Neural progenitor cell (in vitro differentiated cells): ENCODE measurements at regions not wholly inside any gene's neighbourhood (a gene's known extent, or its start where the extent isn't known, plus 50 kb on each side); places are given as distances from the start of the nearest gene placed in this dataset.
"Not testable (repeated sequence)": the region's sequence is repeated elsewhere in the genome, so short reads cannot be mapped to it uniquely, and the experiment has no call there.

ENCODE experiments used
- DNase-seq: peaks from one replicate; pipeline ENCODE4 v3.0.0-alpha.2; 2016; ENCODE audit warnings: low spot score
- H2AFZ ChIP-seq: fragments of 200-600 bp; sonication (generic); replicated peaks from 2 replicates; pipeline ENCODE4 v1.6.1; 2016; ENCODE audit warnings: antibody characterized with exemption
- H3F3A ChIP-seq: fragments of 200-600 bp; sonication (generic); 2 replicates; pipeline ENCODE4 v1.6.1; 2016; ENCODE audit warnings: antibody characterized with exemption, low read depth
- H3K27ac ChIP-seq: fragments of 200-600 bp; sonication (generic); 2 replicates; pipeline ENCODE4 v1.5.1; 2016; ENCODE audit warnings: mild to moderate bottlenecking
- H3K27me3 ChIP-seq: fragments of 200-600 bp; sonication (generic); 2 replicates; pipeline ENCODE4 v1.6.1; 2016; ENCODE audit warnings: mild to moderate bottlenecking, moderate library complexity
- H3K36me3 ChIP-seq: fragments of 200-600 bp; sonication (generic); 2 replicates; pipeline ENCODE4 v1.5.1; 2016
- H3K4me1 ChIP-seq: fragments of 200-600 bp; sonication (generic); 2 replicates; pipeline ENCODE4 v1.6.1; 2016; ENCODE audit warnings: mixed run types
- H3K4me2 ChIP-seq: fragments of 200-600 bp; sonication (generic); 2 replicates; pipeline ENCODE4 v1.6.1; 2016
- H3K4me3 ChIP-seq: fragments of 200-600 bp; sonication (generic); 2 replicates; pipeline ENCODE4 v1.5.1; 2016
- H3K79me2 ChIP-seq: fragments of 200-600 bp; sonication (generic); 2 replicates; pipeline ENCODE4 v1.6.1; 2016; ENCODE audit warnings: low read depth
- H3K9ac ChIP-seq: fragments of 200-600 bp; sonication (generic); 2 replicates; pipeline ENCODE4 v1.6.1; 2016
- H3K9me3 ChIP-seq: fragments of 200-600 bp; sonication (generic); 2 replicates; pipeline ENCODE4 v1.5.1; 2016; ENCODE audit warnings: low read depth
- H4K20me1 ChIP-seq: fragments of 200-600 bp; sonication (generic); 2 replicates; pipeline ENCODE4 v1.6.1; 2016; ENCODE audit warnings: low read depth
- H3K27ac Mint-ChIP-seq: 3 replicates; pipeline ENCODE4 v1.8.0; 2021; ENCODE audit warnings: mixed read lengths
- H3K27me3 Mint-ChIP-seq: 2 replicates; pipeline ENCODE4 v1.8.0; 2022; ENCODE audit warnings: low read depth, mild to moderate bottlenecking, inconsistent platforms, moderate library complexity, mixed read lengths; ENCODE audit not compliant: insufficient read depth
- H3K36me3 Mint-ChIP-seq: 3 replicates; pipeline ENCODE4 v1.8.0; 2021; ENCODE audit warnings: mixed read lengths
- H3K4me1 Mint-ChIP-seq: 3 replicates; pipeline ENCODE4 v1.8.0; 2021; ENCODE audit warnings: mixed read lengths
- H3K4me3 Mint-ChIP-seq: 3 replicates; pipeline ENCODE4 v1.8.0; 2021; ENCODE audit warnings: mild to moderate bottlenecking, moderate library complexity, mixed read lengths
- H3K9me3 Mint-ChIP-seq: 3 replicates; pipeline ENCODE4 v1.8.0; 2020; ENCODE audit warnings: mixed read lengths
- CTCF ChIP-seq: fragments of 200-600 bp; sonication (generic); IDR thresholded peaks from 2 replicates; pipeline ENCODE4 v1.5.1; 2017; ENCODE audit warnings: antibody characterized with exemption, mild to moderate bottlenecking
- EZH2 ChIP-seq: fragments of 200-600 bp; sonication (generic); IDR thresholded peaks from 2 replicates; pipeline ENCODE4 v1.6.1; 2017; ENCODE audit warnings: antibody characterized with exemption, mild to moderate bottlenecking, moderate library complexity
- EZH2phosphoT487 ChIP-seq: fragments of 200-600 bp; sonication (generic); IDR thresholded peaks from 2 replicates; pipeline ENCODE4 v1.6.1; 2017; ENCODE audit warnings: antibody characterized with exemption

DNA sequence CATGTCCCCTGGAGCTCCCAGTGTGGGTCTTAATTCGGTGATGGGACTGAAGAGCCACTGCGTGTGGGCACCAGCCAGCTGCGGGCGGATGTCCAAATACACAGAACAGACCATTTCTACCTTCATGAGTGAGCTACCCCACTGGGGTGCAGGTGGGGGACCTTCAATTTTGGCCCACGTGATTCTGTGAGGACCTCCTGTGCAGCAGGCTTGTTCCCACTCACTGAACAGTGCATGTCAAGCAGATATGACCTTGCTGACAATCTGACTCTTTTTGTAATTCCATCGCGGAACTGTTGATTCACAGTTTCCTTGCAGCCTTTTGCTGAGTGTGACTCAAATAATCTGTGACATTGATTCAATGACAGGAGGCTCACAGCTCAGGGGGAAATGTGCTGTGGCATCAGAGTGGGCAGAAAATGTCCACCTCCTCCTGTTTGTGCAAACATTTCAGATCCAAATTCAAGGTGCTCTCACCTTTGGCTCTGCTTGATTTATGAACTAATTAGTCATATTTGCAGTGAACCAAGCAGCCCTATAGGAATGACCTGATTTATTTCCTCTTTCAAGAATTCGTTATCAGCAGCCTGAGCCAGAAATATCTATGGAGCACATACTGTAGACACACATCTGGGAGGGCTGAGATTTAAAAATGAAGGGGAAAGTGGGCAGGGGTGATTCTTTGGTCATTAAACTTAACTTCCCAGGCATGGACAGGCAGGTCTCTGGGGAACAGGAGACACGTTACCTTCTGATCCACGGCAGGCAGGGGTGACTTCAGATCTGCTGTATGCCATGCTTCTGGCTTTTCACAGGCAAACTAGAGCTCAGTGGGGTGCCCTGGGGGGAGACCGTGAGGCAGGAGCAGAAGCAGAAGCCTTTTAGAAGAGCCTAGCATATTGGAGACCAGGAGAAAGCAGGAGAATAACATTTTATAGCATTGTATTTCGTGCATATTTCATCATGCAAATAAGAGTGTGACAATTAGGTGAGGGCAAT is 170.0 kb upstream of the KL start:
- no peaks in the 10 kb centered on the region for H3K79me2 ChIP-seq
- no peaks in the 10 kb centered on the region for H3K9me3 ChIP-seq
- H2AFZ ChIP-seq, result no peak overlapping the region
- H3F3A ChIP-seq, result no peaks in the 10 kb centered on the region
- no peaks in the 10 kb centered on the region for H4K20me1 ChIP-seq
- no peak overlapping the region for H3K4me3 ChIP-seq
- H3K36me3 Mint-ChIP-seq, result no peaks in the 10 kb centered on the region
- H3K9ac ChIP-seq, result no peak overlapping the region
- H3K27ac ChIP-seq, result no peak overlapping the region
- H3K9me3 Mint-ChIP-seq, result peaks cover 22% of the 10 kb centered on the region
- H3K4me2 ChIP-seq, result no peak overlapping the region
- H3K27me3 ChIP-seq, result no peaks in the 10 kb centered on the region
- peaks cover 12% of the 10 kb centered on the region for H3K4me1 ChIP-seq
- no peaks in the 10 kb centered on the region for H3K36me3 ChIP-seq
- H3K4me1 Mint-ChIP-seq, result peaks cover 24% of the 10 kb centered on the region
- DNase-seq, result no peak
- TF ChIP-seq EZH2 (no peak), EZH2phosphoT487 (no peak), CTCF (no peak)
- no peak overlapping the region for H3K4me3 Mint-ChIP-seq
- peaks cover 7% of the 10 kb centered on the region for H3K27me3 Mint-ChIP-seq
- H3K27ac Mint-ChIP-seq, result peak overlapping the region; percentile 94

GRCh38 chr13:32847976-32848375 is 168.2 kb upstream of the KL start:
- H2AFZ ChIP-seq, result peak overlapping the region; percentile 4
- not testable (repeated sequence) for H3K36me3 ChIP-seq, H3K27ac ChIP-seq, H3K27me3 Mint-ChIP-seq, H3K4me3 Mint-ChIP-seq, H3K4me3 ChIP-seq, H3K4me2 ChIP-seq, H3K27me3 ChIP-seq, H3F3A ChIP-seq, H3K36me3 Mint-ChIP-seq, H3K79me2 ChIP-seq, H3K9ac ChIP-seq, H3K9me3 ChIP-seq, H3K27ac Mint-ChIP-seq, H4K20me1 ChIP-seq
- H3K9me3 Mint-ChIP-seq, result peaks cover 21% of the 10 kb centered on the region
- H3K4me1 ChIP-seq, result peaks cover 12% of the 10 kb centered on the region
- DNase-seq, result peak; percentile 20
- H3K4me1 Mint-ChIP-seq, result peaks cover 32% of the 10 kb centered on the region

DNA sequence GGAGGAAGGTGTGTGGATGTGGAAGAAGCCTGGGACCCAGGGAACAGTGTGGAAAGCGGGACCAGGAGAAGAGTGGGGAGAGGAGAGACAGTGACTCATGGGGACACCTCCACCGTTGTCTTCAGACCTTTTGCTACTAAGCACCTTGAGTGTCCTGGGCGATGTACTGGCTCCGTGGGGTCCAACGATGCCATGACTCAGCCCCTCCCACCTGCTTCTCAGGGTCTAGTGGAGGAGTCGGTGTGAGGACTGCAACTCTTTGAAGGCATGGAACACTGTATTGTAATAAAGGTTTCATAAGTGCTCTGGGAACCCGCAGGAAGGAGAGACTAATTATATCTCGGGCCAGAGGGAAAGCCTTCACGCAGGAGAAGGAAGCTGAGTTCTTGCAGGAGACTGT is 166.9 kb upstream of the KL start:
- Histone ChIP-seq H3K4me2 (no peak overlapping the region), H3K79me2 (no peaks in the 10 kb centered on the region), H3K27ac (no peak overlapping the region), H3K4me1 (peaks cover 12% of the 10 kb centered on the region), H3F3A (no peaks in the 10 kb centered on the region), H3K9ac (no peak overlapping the region), H2AFZ (no peak overlapping the region), H3K4me3 (no peak overlapping the region), H3K36me3 (no peaks in the 10 kb centered on the region), H4K20me1 (no peaks in the 10 kb centered on the region), H3K9me3 (no peaks in the 10 kb centered on the region), H3K27me3 (no peaks in the 10 kb centered on the region)
- TF ChIP-seq EZH2 (no peak), CTCF (no peak), EZH2phosphoT487 (no peak)
- no peak overlapping the region for H3K27ac Mint-ChIP-seq
- H3K4me1 Mint-ChIP-seq, result peaks cover 33% of the 10 kb centered on the region
- H3K36me3 Mint-ChIP-seq, result no peaks in the 10 kb centered on the region
- no peak for DNase-seq
- H3K9me3 Mint-ChIP-seq, result peaks cover 15% of the 10 kb centered on the region
- no peak overlapping the region for H3K4me3 Mint-ChIP-seq
- peaks cover 4% of the 10 kb centered on the region for H3K27me3 Mint-ChIP-seq
